ENCODE measurements at regions not wholly inside any gene's neighbourhood (a gene's known extent, or its start where the extent isn't known, plus 50 kb on each side); places are given as distances from the start of the nearest gene placed in this dataset.

DNA sequence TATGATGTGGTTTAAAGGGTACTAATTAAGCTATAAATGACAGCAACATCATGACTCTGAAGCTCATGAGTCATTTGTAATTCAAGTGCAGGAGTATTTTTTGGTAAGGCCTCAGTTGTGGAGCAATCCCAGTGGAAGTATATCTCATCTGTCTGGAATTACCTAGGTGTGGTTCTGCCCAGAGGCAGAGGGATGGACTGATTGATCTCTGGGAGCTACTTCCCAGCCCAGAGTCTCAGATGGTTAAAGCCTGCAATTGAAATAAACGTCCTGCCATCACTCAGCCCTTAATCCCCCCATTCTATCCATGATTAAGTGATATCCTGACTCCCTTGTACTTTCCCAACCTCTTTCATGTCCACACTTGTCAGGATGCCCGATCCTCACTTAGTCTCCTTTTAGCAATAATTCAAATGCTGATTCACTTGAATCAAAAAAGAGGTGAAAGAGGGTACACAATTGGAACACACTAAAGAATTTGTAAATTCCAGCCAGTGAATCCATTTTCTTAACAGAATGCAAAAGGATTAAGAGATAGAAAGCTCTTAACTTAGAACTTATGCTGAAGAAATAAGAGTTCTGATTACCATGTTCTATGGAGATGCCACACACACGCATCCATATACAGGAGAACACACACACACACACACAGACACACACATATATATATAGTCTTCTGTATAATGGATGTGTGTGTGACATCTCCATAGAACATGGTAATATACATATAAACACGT lies 664.4 kb downstream of the NYAP2 start:
- Histone ChIP-seq H3K4me1 (replicated peaks in 1 of 2) (peaks cover 6 to 11% of the 10 kb centered on the region in 2 donors), H3K27ac (no peak overlapping the region), H3K4me3 (no peak overlapping the region)
- in situ Hi-C loops (cut with MboI; ENCODE audit: low pct_unique_long_range_greater_than_20kb in 2 of 9, low sequenced_read_pairs in 9 of 9, unreplicated experiment in 9 of 9): no loop called here
- peak in 3 of 8 experiments; percentile 40 to 97 (median 92) for ATAC-seq (replicated peaks in 6 of 8)
- 17 to 93% (median 59%) methylated on average over 1 to 3 of the region's 4 CpGs; no CpG with 5 or more reads in 1 of the 10 experiments for WGBS, 10 experiments

- H3K4me1 ChIP-seq (replicated peaks in 1 of 2): peaks cover 0 to 7% of the 10 kb centered on the region in 2 donors
- WGBS, 10 experiments: 58 to 100% (median 78%) methylated on average over 1 to 3 of the region's 3 CpGs; no CpG with 5 or more reads in 3 of the 10 experiments
- ATAC-seq (replicated peaks in 6 of 8): no peak
- in situ Hi-C loops (cut with MboI; ENCODE audit: low pct_unique_long_range_greater_than_20kb in 2 of 9, low sequenced_read_pairs in 9 of 9, unreplicated experiment in 9 of 9): no loop called here
- H3K27ac ChIP-seq: no peak overlapping the region
- no peak overlapping the region for H3K4me3 ChIP-seq
Observed at GRCh38 chr2:226059961-226060627, 660.6 kb downstream of the NYAP2 start.

- WGBS, 10 experiments: 13 to 100% (median 45%) methylated on average over 1 of the region's 1 CpG; no CpG with 5 or more reads in 4 of the 10 experiments
- Histone ChIP-seq H3K4me1 (replicated peaks in 1 of 2) (no peaks in the 10 kb centered on the region), H3K27ac (no peak overlapping the region), H3K4me3 (no peak overlapping the region)
- in situ Hi-C loops (cut with MboI; ENCODE audit: low pct_unique_long_range_greater_than_20kb in 2 of 9, low sequenced_read_pairs in 9 of 9, unreplicated experiment in 9 of 9): no loop called here
- ATAC-seq (replicated peaks in 6 of 8): no peak
Observed at GRCh38 chr2:226057914-226058313, 658.4 kb downstream of the NYAP2 start.

GRCh38 chr2:226057365-226057764 lies 657.9 kb downstream of the NYAP2 start:
- ATAC-seq (replicated peaks in 6 of 8): no peak
- in situ Hi-C loops (cut with MboI; ENCODE audit: low pct_unique_long_range_greater_than_20kb in 2 of 9, low sequenced_read_pairs in 9 of 9, unreplicated experiment in 9 of 9): no loop called here
- WGBS, 10 experiments: 0 to 100% (median 20%) methylated on average over 1 of the region's 1 CpG; no CpG with 5 or more reads in 3 of the 10 experiments

GRCh38 chr2:226052772-226053416 lies 653.4 kb downstream of the NYAP2 start:
- 77 to 97% (median 91%) methylated on average over 4 to 6 of the region's 6 CpGs; no CpG with 5 or more reads in 1 of the 10 experiments for WGBS, 10 experiments
- Histone ChIP-seq H3K4me3 (no peak overlapping the region), H3K4me1 (replicated peaks in 1 of 2) (peaks cover 0 to 5% of the 10 kb centered on the region in 2 donors), H3K27ac (no peak overlapping the region)
- in situ Hi-C loops (cut with MboI; ENCODE audit: low pct_unique_long_range_greater_than_20kb in 2 of 9, low sequenced_read_pairs in 9 of 9, unreplicated experiment in 9 of 9): no loop called here
- no peak for ATAC-seq (replicated peaks in 6 of 8)

More at GRCh38 chr2:226057365-226057764, 657.9 kb downstream of the NYAP2 start:
- no peaks in the 10 kb centered on the region for H3K4me1 ChIP-seq (replicated peaks in 1 of 2)
- no peak overlapping the region for H3K27ac ChIP-seq
- H3K4me3 ChIP-seq: no peak overlapping the region

- Histone ChIP-seq H3K27ac (no peak overlapping the region), H3K4me1 (replicated peaks in 1 of 2) (peaks cover 0 to 5% of the 10 kb centered on the region in 2 donors), H3K4me3 (no peak overlapping the region)
- in situ Hi-C loops (cut with MboI; ENCODE audit: low pct_unique_long_range_greater_than_20kb in 2 of 9, low sequenced_read_pairs in 9 of 9, unreplicated experiment in 9 of 9): no loop called here
- no peak for ATAC-seq (replicated peaks in 6 of 8)
- whole genome bisulfite sequencing, 10 experiments: 82 to 100% (median 89%) methylated on average over 2 to 5 of the region's 5 CpGs; no CpG with 5 or more reads in 1 of the 10 experiments
Observed at GRCh38 chr2:226050822-226051221, 651.3 kb downstream of the NYAP2 start.

- Histone ChIP-seq H3K4me1 (replicated peaks in 1 of 2) (peaks cover 0 to 5% of the 10 kb centered on the region in 2 donors), H3K27ac (no peak overlapping the region), H3K4me3 (no peak overlapping the region)
- in situ Hi-C loops (cut with MboI; ENCODE audit: low pct_unique_long_range_greater_than_20kb in 2 of 9, low sequenced_read_pairs in 9 of 9, unreplicated experiment in 9 of 9): loop anchor here in 2 of 9 experiments (25.0 kb wide), 2 partner anchors 739 to 939 kb away; partner anchors contain the start of gene IRS1 (in 1 of the 2)
- ATAC-seq (replicated peaks in 6 of 8): peak in 6 of 8 experiments; percentile 18 to 82 (median 53)
- WGBS, 10 experiments: 0 to 62% (median 21%) methylated on average over 2 to 4 of the region's 4 CpGs; no CpG with 5 or more reads in 1 of the 10 experiments
Observed at GRCh38 chr2:226048611-226049010, 649.1 kb downstream of the NYAP2 start.

DNA sequence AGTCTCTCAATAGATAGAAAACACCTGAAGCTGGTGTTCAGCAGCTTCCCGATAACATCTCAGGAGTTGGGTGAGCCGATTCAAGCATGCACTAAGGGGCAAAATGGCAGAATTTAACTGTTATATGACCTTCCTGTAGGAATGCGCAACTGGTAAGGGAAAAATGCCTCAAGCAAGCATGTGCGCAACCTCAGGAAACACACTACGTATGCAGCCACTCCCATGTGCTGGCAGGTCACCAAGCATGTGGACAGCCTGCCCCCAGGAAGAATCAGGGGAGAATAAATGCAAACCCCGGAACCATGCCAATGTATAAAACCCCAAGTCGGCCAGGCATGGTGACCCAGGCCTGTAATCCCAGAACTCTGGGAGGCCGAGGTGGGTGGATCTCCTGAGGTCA lies 645.6 kb downstream of the NYAP2 start:
- peak in 3 of 8 experiments; percentile 67 to 87 (median 85) for ATAC-seq (replicated peaks in 6 of 8)
- Histone ChIP-seq H3K4me3 (no peak overlapping the region), H3K27ac (no peak overlapping the region), H3K4me1 (replicated peaks in 1 of 2) (peaks cover 0 to 5% of the 10 kb centered on the region in 2 donors)
- in situ Hi-C loops (cut with MboI; ENCODE audit: low pct_unique_long_range_greater_than_20kb in 2 of 9, low sequenced_read_pairs in 9 of 9, unreplicated experiment in 9 of 9): loop anchor here in 2 of 9 experiments (25.0 kb wide), 2 partner anchors 742 to 942 kb away; partner anchors contain the start of gene IRS1 (in 1 of the 2)
- 20 to 100% (median 90%) methylated on average over 2 to 7 of the region's 8 CpGs; no CpG with 5 or more reads in 1 of the 10 experiments for WGBS, 10 experiments

DNA sequence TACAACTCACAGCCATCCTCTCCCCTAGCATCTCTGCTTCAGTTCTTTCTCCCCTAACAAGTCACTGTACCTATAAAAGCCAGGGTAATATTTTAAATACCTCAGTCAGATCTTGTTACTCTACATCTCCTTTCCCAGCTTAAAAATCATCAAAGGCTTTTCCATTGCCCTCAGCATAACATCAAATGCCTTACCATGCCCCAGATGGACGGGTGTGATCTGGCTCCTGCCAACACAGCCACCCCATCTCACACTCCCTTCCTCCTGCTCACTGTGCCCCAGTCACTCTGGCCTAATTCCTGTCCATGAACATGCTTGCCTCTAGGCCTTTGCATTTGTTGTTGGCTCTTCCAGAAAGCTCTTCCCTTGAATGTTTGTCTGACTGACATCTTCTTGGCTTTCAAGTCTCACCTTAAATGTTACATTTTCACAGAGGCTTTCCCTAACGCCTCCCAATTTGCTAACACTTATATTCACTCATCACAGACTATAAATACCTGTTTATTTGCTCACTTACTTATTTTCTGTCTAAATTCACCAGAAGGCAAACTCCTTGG lies 640.9 kb downstream of the NYAP2 start:
- Histone ChIP-seq H3K4me1 (replicated peaks in 1 of 2) (no peaks in the 10 kb centered on the region), H3K27ac (no peak overlapping the region), H3K4me3 (no peak overlapping the region)
- ATAC-seq (replicated peaks in 6 of 8): no peak
- 40 to 100% (median 89%) methylated on average over 1 to 2 of the region's 2 CpGs; no CpG with 5 or more reads in 2 of the 10 experiments for WGBS, 10 experiments
- in situ Hi-C loops (cut with MboI; ENCODE audit: low pct_unique_long_range_greater_than_20kb in 2 of 9, low sequenced_read_pairs in 9 of 9, unreplicated experiment in 9 of 9): loop anchor here in 2 of 9 experiments (25.0 kb wide), 2 partner anchors 747 to 947 kb away; partner anchors contain the start of gene IRS1 (in 1 of the 2)

- no peak overlapping the region for H3K27ac ChIP-seq
- H3K4me3 ChIP-seq: no peak overlapping the region
- in situ Hi-C loops (cut with MboI; ENCODE audit: low pct_unique_long_range_greater_than_20kb in 2 of 9, low sequenced_read_pairs in 9 of 9, unreplicated experiment in 9 of 9): loop anchor here in 2 of 9 experiments (25.0 kb wide), 2 partner anchors 750 to 950 kb away; partner anchors contain the start of gene IRS1 (in 1 of the 2)
- 83 to 100% (median 100%) methylated on average over 2 of the region's 2 CpGs; no CpG with 5 or more reads in 1 of the 10 experiments for WGBS, 10 experiments
- ATAC-seq (replicated peaks in 6 of 8): no peak
- H3K4me1 ChIP-seq (replicated peaks in 1 of 2): peaks cover 5% of the 10 kb centered on the region in 2 donors
Observed at GRCh38 chr2:226037526-226037925, 638.0 kb downstream of the NYAP2 start.

DNA sequence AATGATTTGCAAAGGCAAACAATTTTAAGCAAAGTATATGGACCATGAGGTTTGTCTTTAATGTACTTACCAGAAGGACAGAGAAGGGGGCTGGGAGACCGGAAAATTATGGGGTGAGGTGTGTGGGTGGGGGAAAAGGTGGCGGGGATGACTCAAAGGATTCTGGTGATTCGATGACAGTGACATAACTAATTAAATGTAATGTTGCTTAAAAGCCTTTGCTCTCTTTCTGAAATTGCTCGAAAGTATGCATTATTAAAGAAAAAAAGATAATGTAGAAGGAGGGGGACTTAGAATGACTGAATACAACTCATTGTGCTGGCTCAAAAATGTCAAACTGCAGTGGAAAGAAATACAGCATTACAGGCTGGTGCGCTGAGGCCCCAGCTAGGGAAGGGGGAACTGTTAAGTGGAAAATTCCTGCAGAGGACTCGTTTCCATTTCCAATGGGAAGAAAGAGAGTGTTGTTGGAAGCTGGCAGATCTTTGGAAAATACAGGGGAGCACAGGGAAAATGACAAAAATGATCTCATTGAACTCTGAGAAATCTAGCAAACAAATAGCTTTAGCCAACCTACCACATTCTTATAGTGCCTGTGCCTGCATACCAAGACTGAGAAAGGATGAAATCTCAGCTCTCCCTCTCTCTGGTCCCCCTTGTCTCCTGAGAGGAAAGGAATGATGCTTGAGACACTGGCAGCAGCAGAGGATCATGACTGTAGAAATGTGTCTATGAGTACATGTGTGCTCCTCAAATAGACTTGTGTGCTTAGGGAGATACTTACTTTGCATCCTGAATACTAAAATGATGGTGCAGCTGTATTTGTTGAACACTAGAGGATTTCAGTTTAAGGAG lies 632.4 kb downstream of the NYAP2 start:
- in situ Hi-C loops (cut with MboI; ENCODE audit: low pct_unique_long_range_greater_than_20kb in 2 of 9, low sequenced_read_pairs in 9 of 9, unreplicated experiment in 9 of 9): loop anchor here in 2 of 9 experiments (25.0 kb wide), 2 partner anchors 755 to 955 kb away; partner anchors contain the start of gene IRS1 (in 1 of the 2)
- WGBS, 10 experiments: 0 to 50% (median 0%) methylated on average over 1 to 4 of the region's 6 CpGs; no CpG with 5 or more reads in 2 of the 10 experiments

More for the DNA sequence above, 632.4 kb downstream of the NYAP2 start:
- peak in 7 of 8 experiments; percentile 9 to 64 (median 45) for ATAC-seq (replicated peaks in 6 of 8)
- Histone ChIP-seq H3K4me3 (peak overlapping the region; percentile 41 to 56 (median 46)), H3K27ac (peak overlapping the region; percentile 92 to 97), H3K4me1 (replicated peaks in 1 of 2) (peaks cover 12 to 14% of the 10 kb centered on the region in 2 donors)
